CD14-positive monocyte (primary cell): ENCODE measurements at regions not wholly inside any gene's neighbourhood (a gene's known extent, or its start where the extent isn't known, plus 50 kb on each side); places are given as distances from the start of the nearest gene placed in this dataset.

Source experiments
- DNase-seq, 3 donors: peaks; one replicate each; pipeline ENCODE4 v3.0.0-alpha.2; 2011 to 2022
- H2AFZ ChIP-seq: 2 replicates; pipeline ENCODE4 v1.6.0; 2012; ENCODE audit warnings: mild to moderate bottlenecking, low read depth, low read length, inconsistent platforms; ENCODE audit not compliant: insufficient read depth, poor library complexity, severe bottlenecking
- H3K27ac ChIP-seq, 2 donors: 1 replicate in 1 of 2; 2 replicates in 1 of 2; pipeline ENCODE4 v1.5.1; 2012 to 2013; ENCODE audit warnings: low read length in 2 of 2, control low read depth in 1 of 2, inconsistent platforms in 1 of 2, low read depth in 1 of 2, mild to moderate bottlenecking in 1 of 2
- H3K27me3 ChIP-seq, 2 donors: one replicate each; pipeline versions ENCODE4 v1.6.0 to v1.6.1; 2011 to 2013; ENCODE audit warnings: low read length in 2 of 2; ENCODE audit not compliant: control insufficient read depth in 2 of 2, insufficient read depth in 2 of 2
- H3K36me3 ChIP-seq, 2 donors: replicated peaks in 1 of 2; 1 replicate in 1 of 2; 2 replicates in 1 of 2; pipeline versions ENCODE4 v1.5.1 to v1.6.1; 2012 to 2013; ENCODE audit warnings: low read length in 2 of 2, control low read depth in 1 of 2, inconsistent platforms in 1 of 2, mild to moderate bottlenecking in 1 of 2; ENCODE audit not compliant: insufficient read depth in 2 of 2, control insufficient read depth in 1 of 2
- H3K4me1 ChIP-seq, 2 donors: 1 replicate in 1 of 2; 2 replicates in 1 of 2; pipeline versions ENCODE4 v1.5.1 to v1.6.1; 2012 to 2013; ENCODE audit warnings: low read length in 2 of 2, control low read depth in 1 of 2, inconsistent platforms in 1 of 2, mild to moderate bottlenecking in 1 of 2, moderate library complexity in 1 of 2; ENCODE audit not compliant: insufficient read depth in 2 of 2, control insufficient read depth in 1 of 2
- H3K4me2 ChIP-seq: replicated peaks from 2 replicates; pipeline ENCODE3; 2012; ENCODE audit warnings: low read length, moderate library complexity, mild to moderate bottlenecking; ENCODE audit not compliant: poor library complexity, severe bottlenecking; ENCODE audit errors: extremely low read depth
- H3K4me3 ChIP-seq, 3 experiments: fragments of 200-600 bp in 1 of 3; sonication (generic) in 1 of 3; replicated peaks in 1 of 3; 1 replicate in 2 of 3; 2 replicates in 1 of 3; pipeline ENCODE4 v1.5.1; 2011 to 2013; ENCODE audit warnings: low read length in 3 of 3, mild to moderate bottlenecking in 3 of 3, control low read depth in 2 of 3, low read depth in 2 of 3, inconsistent platforms in 1 of 3, moderate library complexity in 1 of 3
- H3K79me2 ChIP-seq: 2 replicates; pipeline ENCODE4 v1.6.0; 2012; ENCODE audit warnings: mild to moderate bottlenecking, control low read depth, inconsistent platforms, low read length, moderate library complexity; ENCODE audit not compliant: insufficient read depth
- H3K9ac ChIP-seq: 2 replicates; pipeline ENCODE4 v1.6.0; 2017; ENCODE audit warnings: low read length, mild to moderate bottlenecking; ENCODE audit not compliant: insufficient read depth, poor library complexity, severe bottlenecking
- H3K9me3 ChIP-seq, 2 donors: replicated peaks in 1 of 2; 1 replicate in 1 of 2; 2 replicates in 1 of 2; pipeline versions ENCODE4 v1.5.1 to v1.6.1; 2012 to 2013; ENCODE audit warnings: low read length in 2 of 2, control low read depth in 1 of 2; ENCODE audit not compliant: control insufficient read depth in 1 of 2, insufficient read depth in 1 of 2
- H4K20me1 ChIP-seq: 2 replicates; pipeline ENCODE4 v1.6.0; 2012; ENCODE audit warnings: mild to moderate bottlenecking, low read length, control low read depth, moderate library complexity; ENCODE audit not compliant: insufficient read depth
- H3K27ac Mint-ChIP-seq, 7 donors: one replicate each; pipeline ENCODE4 v1.8.0; 2020; ENCODE audit warnings: mild to moderate bottlenecking in 7 of 7, mixed read lengths in 7 of 7, moderate library complexity in 6 of 7, inconsistent platforms in 2 of 7
- H3K27me3 Mint-ChIP-seq, 3 donors: one replicate each; pipeline ENCODE4 v1.8.0; 2021 to 2022; ENCODE audit warnings: low read depth in 3 of 3, mild to moderate bottlenecking in 3 of 3, mixed read lengths in 3 of 3, moderate library complexity in 3 of 3, inconsistent platforms in 1 of 3
- H3K36me3 Mint-ChIP-seq, 2 donors: one replicate each; pipeline ENCODE4 v1.8.0; 2020; ENCODE audit warnings: mixed read lengths in 2 of 2, inconsistent platforms in 1 of 2, mild to moderate bottlenecking in 1 of 2
- H3K4me1 Mint-ChIP-seq: one replicate; pipeline ENCODE4 v1.8.0; 2020; ENCODE audit warnings: mild to moderate bottlenecking, mixed read lengths
- H3K4me3 Mint-ChIP-seq, 2 donors: one replicate each; pipeline ENCODE4 v1.8.0; 2020; ENCODE audit warnings: mild to moderate bottlenecking in 2 of 2, mixed read lengths in 2 of 2, moderate library complexity in 1 of 2
- H3K9me3 Mint-ChIP-seq, 7 donors: one replicate each; pipeline ENCODE4 v1.8.0; 2020 to 2022; ENCODE audit warnings: mixed read lengths in 7 of 7, mild to moderate bottlenecking in 6 of 7, moderate library complexity in 6 of 7, inconsistent platforms in 2 of 7
- WGBS: methylation state at CpG from one replicate; pipeline ENCODE4 v1.1.5; 2013; ENCODE audit warnings: missing lambda C conversion rate; ENCODE audit not compliant: insufficient coverage; 5-methylcytosine and 5-hydroxymethylcytosine counted together
- intact Hi-C, 2 donors: fragments of 100-400 bp; cut with micrococcal nuclease; formaldehyde crosslinking; loops; one replicate each; pipeline versions ENCODE4 v1.15.0 to v1.15.1; 2023
- TF ChIP-seq, protein P1 (sequence below): fragments of 200-600 bp; IDR thresholded peaks from one replicate; pipeline ENCODE4 v1.8.0; 2022; ENCODE audit warnings: antibody characterized with exemption, mild to moderate bottlenecking

DNA sequence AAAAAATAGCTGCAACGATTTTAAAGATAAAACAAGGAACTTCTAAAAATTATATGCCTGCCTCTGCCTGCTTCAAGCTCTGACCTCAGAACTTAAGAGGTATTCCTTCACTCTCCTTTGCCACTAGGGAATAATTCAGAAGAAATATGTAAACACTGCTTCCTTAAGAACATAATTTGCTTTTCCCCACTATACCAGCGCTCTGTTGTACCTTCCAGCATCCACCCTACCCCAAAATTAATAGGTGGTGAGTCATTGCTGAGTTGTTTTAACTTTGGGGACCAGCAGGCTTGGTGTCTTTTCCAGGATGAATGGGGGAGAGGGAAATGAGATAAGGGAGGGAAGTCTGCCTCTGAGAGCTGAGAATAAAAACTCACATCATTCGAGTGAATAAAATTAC lies 107.7 kb upstream of the ATXN1 start:
- Histone ChIP-seq H2AFZ (no peak overlapping the region), H3K27me3 (peaks cover 5 to 6% of the 10 kb centered on the region in 2 donors), H3K36me3 (no peaks in the 10 kb centered on the region), H4K20me1 (no peaks in the 10 kb centered on the region), H3K4me2 (no peak overlapping the region), H3K4me1 (no peaks in the 10 kb centered on the region), H3K79me2 (no peaks in the 10 kb centered on the region), H3K27ac (no peak overlapping the region), H3K9me3 (no peaks in the 10 kb centered on the region), H3K9ac (no peak overlapping the region), H3K4me3 (no peak overlapping the region)
- TF ChIP-seq, protein P1, sequence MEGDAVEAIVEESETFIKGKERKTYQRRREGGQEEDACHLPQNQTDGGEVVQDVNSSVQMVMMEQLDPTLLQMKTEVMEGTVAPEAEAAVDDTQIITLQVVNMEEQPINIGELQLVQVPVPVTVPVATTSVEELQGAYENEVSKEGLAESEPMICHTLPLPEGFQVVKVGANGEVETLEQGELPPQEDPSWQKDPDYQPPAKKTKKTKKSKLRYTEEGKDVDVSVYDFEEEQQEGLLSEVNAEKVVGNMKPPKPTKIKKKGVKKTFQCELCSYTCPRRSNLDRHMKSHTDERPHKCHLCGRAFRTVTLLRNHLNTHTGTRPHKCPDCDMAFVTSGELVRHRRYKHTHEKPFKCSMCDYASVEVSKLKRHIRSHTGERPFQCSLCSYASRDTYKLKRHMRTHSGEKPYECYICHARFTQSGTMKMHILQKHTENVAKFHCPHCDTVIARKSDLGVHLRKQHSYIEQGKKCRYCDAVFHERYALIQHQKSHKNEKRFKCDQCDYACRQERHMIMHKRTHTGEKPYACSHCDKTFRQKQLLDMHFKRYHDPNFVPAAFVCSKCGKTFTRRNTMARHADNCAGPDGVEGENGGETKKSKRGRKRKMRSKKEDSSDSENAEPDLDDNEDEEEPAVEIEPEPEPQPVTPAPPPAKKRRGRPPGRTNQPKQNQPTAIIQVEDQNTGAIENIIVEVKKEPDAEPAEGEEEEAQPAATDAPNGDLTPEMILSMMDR, result no peak
- Mint-ChIP-seq H3K27me3 (peaks cover 11 to 15% (median 13%) of the 10 kb centered on the region in 3 donors), H3K36me3 (no peaks in the 10 kb centered on the region), H3K4me1 (peaks cover 1% of the 10 kb centered on the region), H3K9me3 (no peaks in the 10 kb centered on the region), H3K27ac (no peak overlapping the region), H3K4me3 (no peak overlapping the region)
- intact Hi-C loops, result no loop called here
- no peak for DNase-seq
- no CpG with 5 or more reads among the region's 3 CpGs for WGBS

DNA sequence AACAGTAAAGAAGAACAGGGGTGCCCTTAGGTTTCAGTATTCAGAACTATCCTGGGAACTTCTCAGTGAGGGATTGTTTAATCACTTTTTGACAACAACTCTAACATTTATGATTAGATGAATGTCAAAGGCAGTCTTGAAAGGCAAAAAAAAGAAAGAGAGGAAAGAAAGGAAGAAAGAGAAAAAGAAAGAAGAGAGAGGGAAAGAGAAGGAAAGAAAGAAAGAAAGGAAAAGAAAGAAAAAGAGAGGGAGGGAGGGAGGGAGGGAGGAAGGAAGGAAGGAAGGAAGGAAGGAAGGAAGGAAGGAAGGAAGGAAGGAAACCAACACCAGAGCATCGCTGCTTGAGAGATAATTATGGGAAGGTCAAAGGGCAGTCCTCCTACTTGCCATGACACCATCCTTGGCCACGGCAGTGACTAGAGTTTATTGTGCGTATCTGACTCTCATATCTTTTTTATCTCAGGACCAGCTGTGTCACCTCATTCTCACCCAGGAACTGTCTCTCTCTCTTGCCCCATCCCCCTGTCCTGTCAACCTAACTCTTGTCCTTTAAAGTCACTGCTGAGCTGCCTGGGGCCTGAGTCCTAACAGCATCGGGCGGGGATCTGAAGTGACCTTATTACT lies 96.8 kb upstream of the ATXN1 start:
- H3K36me3 ChIP-seq, result no peaks in the 10 kb centered on the region
- H3K36me3 Mint-ChIP-seq, result no peaks in the 10 kb centered on the region
- no peak overlapping the region for H2AFZ ChIP-seq
- TF ChIP-seq, protein P1, result no peak
- no peaks in the 10 kb centered on the region for H3K79me2 ChIP-seq
- H3K9ac ChIP-seq, result no peak overlapping the region
- H3K4me2 ChIP-seq, result no peak overlapping the region
- H3K4me3 ChIP-seq, result no peak overlapping the region
- H3K27me3 Mint-ChIP-seq, result peaks cover 0 to 2% (median under 1%) of the 10 kb centered on the region in 3 donors
- peaks cover under 1 to 5% of the 10 kb centered on the region in 2 donors for H3K4me1 ChIP-seq
- no peak overlapping the region for H3K27ac Mint-ChIP-seq
- peaks cover 6% of the 10 kb centered on the region for H3K4me1 Mint-ChIP-seq
- no CpG with 5 or more reads among the region's 5 CpGs for WGBS
- intact Hi-C loops, result loop anchor here in 1 of 2 donors (10.0 kb wide), 1 partner anchor 47 kb away; no protein-coding TSS in a partner anchor
- H3K27me3 ChIP-seq, result no peaks in the 10 kb centered on the region
- no peaks in the 10 kb centered on the region for H3K9me3 Mint-ChIP-seq
- H3K4me3 Mint-ChIP-seq, result no peak overlapping the region
- no peaks in the 10 kb centered on the region for H4K20me1 ChIP-seq
- no peak overlapping the region for H3K27ac ChIP-seq
- no peak for DNase-seq
- no peaks in the 10 kb centered on the region for H3K9me3 ChIP-seq
